WTC11 (cell line): ENCODE measurements at regions not wholly inside any gene's neighbourhood (a gene's known extent, or its start where the extent isn't known, plus 50 kb on each side); places are given as distances from the start of the nearest gene placed in this dataset.

Experiments
- ARID4B ChIP-seq: sonication (generic); formaldehyde crosslinking; IDR thresholded peaks from 2 replicates; pipeline ENCODE4 v1.8.0; 2023; ENCODE audit warnings: missing genetic modification reagents, mild to moderate bottlenecking, borderline replicate concordance
- ATF1 ChIP-seq: sonication (generic); formaldehyde crosslinking; IDR thresholded peaks from 2 replicates; pipeline ENCODE4 v1.8.1; 2023; ENCODE audit warnings: mild to moderate bottlenecking, moderate library complexity, missing genetic modification reagents
- CTCF ChIP-seq: fragments of 200-600 bp; IDR thresholded peaks from 2 replicates; pipeline ENCODE4 v1.8.0; 2022; ENCODE audit warnings: antibody characterized with exemption
- FOXK1 ChIP-seq: sonication (generic); formaldehyde crosslinking; IDR thresholded peaks from 2 replicates; pipeline ENCODE4 v1.8.0; 2022; ENCODE audit warnings: mild to moderate bottlenecking, moderate library complexity, missing genetic modification reagents
- GABPB1 ChIP-seq: sonication (generic); formaldehyde crosslinking; IDR thresholded peaks from 2 replicates; pipeline ENCODE4 v1.8.1; 2023; ENCODE audit warnings: mild to moderate bottlenecking, missing genetic modification reagents
- NR2C2 ChIP-seq: sonication (generic); formaldehyde crosslinking; IDR thresholded peaks from 2 replicates; pipeline ENCODE4 v1.8.0; 2022; ENCODE audit warnings: mild to moderate bottlenecking, missing genetic modification reagents
- USF2 ChIP-seq: sonication (generic); formaldehyde crosslinking; IDR thresholded peaks from 2 replicates; pipeline ENCODE4 v1.8.1; 2023; ENCODE audit warnings: mild to moderate bottlenecking, missing genetic modification reagents, moderate library complexity
- ZBTB21 ChIP-seq: sonication (generic); formaldehyde crosslinking; IDR thresholded peaks from 2 replicates; pipeline ENCODE4 v1.8.1; 2023; ENCODE audit warnings: mild to moderate bottlenecking, missing genetic modification reagents, borderline replicate concordance
- TF ChIP-seq, protein P1 (sequence below): sonication (generic); formaldehyde crosslinking; IDR thresholded peaks from 2 replicates; pipeline ENCODE4 v1.8.1; 2023; ENCODE audit warnings: mild to moderate bottlenecking, missing genetic modification reagents, borderline replicate concordance
- TF ChIP-seq, protein P2 (sequence below): sonication (generic); formaldehyde crosslinking; IDR thresholded peaks from 2 replicates; pipeline ENCODE4 v1.8.0; 2022; ENCODE audit warnings: mild to moderate bottlenecking, missing genetic modification reagents

DNA sequence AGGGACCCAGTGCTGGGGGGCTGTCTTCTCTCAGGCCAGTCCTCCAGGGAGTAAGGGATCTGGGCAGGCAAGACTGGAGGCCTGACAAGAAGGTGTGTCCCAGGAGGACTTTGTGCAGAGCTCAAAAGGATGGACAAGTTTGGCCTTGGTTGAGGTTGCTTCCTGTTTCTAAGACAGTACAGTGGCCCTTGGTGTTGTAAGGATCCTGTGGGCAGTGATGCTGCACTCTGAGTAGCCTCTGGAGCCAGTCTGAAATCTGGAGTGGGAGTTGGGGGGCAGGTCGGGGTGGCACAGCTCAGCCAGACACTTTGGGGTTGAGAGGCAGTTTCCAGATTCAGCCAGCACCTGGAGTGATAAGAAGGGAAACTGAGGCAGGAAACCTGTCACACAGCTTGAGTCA is 139.2 kb upstream of the ZMIZ1 start:
- TF ChIP-seq GABPB1 (CRISPR knock-in tag) (no peak), ATF1 (CRISPR knock-in tag) (no peak), FOXK1 (no peak), CTCF (no peak), NR2C2 (no peak), ZBTB21 (CRISPR knock-in tag) (no peak), ARID4B (no peak), USF2 (CRISPR knock-in tag) (no peak)
- TF ChIP-seq, protein P1, sequence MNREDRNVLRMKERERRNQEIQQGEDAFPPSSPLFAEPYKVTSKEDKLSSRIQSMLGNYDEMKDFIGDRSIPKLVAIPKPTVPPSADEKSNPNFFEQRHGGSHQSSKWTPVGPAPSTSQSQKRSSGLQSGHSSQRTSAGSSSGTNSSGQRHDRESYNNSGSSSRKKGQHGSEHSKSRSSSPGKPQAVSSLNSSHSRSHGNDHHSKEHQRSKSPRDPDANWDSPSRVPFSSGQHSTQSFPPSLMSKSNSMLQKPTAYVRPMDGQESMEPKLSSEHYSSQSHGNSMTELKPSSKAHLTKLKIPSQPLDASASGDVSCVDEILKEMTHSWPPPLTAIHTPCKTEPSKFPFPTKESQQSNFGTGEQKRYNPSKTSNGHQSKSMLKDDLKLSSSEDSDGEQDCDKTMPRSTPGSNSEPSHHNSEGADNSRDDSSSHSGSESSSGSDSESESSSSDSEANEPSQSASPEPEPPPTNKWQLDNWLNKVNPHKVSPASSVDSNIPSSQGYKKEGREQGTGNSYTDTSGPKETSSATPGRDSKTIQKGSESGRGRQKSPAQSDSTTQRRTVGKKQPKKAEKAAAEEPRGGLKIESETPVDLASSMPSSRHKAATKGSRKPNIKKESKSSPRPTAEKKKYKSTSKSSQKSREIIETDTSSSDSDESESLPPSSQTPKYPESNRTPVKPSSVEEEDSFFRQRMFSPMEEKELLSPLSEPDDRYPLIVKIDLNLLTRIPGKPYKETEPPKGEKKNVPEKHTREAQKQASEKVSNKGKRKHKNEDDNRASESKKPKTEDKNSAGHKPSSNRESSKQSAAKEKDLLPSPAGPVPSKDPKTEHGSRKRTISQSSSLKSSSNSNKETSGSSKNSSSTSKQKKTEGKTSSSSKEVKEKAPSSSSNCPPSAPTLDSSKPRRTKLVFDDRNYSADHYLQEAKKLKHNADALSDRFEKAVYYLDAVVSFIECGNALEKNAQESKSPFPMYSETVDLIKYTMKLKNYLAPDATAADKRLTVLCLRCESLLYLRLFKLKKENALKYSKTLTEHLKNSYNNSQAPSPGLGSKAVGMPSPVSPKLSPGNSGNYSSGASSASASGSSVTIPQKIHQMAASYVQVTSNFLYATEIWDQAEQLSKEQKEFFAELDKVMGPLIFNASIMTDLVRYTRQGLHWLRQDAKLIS (CRISPR knock-in tag): no peak
- TF ChIP-seq, protein P2, sequence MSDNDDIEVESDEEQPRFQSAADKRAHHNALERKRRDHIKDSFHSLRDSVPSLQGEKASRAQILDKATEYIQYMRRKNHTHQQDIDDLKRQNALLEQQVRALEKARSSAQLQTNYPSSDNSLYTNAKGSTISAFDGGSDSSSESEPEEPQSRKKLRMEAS (CRISPR knock-in tag): no peak
